ENCODE measurements at regions not wholly inside any gene's neighbourhood (a gene's known extent, or its start where the extent isn't known, plus 50 kb on each side); places are given as distances from the start of the nearest gene placed in this dataset.

- Histone ChIP-seq H3K27me3 (replicated peaks; ENCODE audit: control insufficient read depth, insufficient read depth, low read length) (no peaks in the 10 kb centered on the region), H3K36me3 (ENCODE audit: control insufficient read depth, insufficient read depth, low read length) (no peaks in the 10 kb centered on the region), H3K4me3 (ENCODE audit: low read depth, low read length) (no peak overlapping the region), H3K4me1 (no peaks in the 10 kb centered on the region), H3K9me3 (no peaks in the 10 kb centered on the region)
- H3K9me3 Mint-ChIP-seq (ENCODE audit: unreplicated experiment): no peaks in the 10 kb centered on the region
- H3K36me3 Mint-ChIP-seq (ENCODE audit: insufficient read depth, unreplicated experiment): no peaks in the 10 kb centered on the region
- no peaks in the 10 kb centered on the region for H3K4me1 Mint-ChIP-seq (ENCODE audit: low read depth, unreplicated experiment)
- TF ChIP-seq, protein P1, sequence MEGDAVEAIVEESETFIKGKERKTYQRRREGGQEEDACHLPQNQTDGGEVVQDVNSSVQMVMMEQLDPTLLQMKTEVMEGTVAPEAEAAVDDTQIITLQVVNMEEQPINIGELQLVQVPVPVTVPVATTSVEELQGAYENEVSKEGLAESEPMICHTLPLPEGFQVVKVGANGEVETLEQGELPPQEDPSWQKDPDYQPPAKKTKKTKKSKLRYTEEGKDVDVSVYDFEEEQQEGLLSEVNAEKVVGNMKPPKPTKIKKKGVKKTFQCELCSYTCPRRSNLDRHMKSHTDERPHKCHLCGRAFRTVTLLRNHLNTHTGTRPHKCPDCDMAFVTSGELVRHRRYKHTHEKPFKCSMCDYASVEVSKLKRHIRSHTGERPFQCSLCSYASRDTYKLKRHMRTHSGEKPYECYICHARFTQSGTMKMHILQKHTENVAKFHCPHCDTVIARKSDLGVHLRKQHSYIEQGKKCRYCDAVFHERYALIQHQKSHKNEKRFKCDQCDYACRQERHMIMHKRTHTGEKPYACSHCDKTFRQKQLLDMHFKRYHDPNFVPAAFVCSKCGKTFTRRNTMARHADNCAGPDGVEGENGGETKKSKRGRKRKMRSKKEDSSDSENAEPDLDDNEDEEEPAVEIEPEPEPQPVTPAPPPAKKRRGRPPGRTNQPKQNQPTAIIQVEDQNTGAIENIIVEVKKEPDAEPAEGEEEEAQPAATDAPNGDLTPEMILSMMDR (IDR thresholded peaks at IDR 0.05; ENCODE audit: insufficient read depth in 1 of 2, low read depth in 1 of 2, low read length in 1 of 2, severe bottlenecking in 1 of 2, unreplicated experiment in 1 of 2): no peak
- H3K27ac Mint-ChIP-seq (ENCODE audit: unreplicated experiment): no peak overlapping the region
- CTCF ChIA-PET: no interaction called here
- no peaks in the 10 kb centered on the region for H3K27me3 Mint-ChIP-seq (ENCODE audit: insufficient read depth, unreplicated experiment)
- DNase-seq: no peak
- intact Hi-C loops (cut with micrococcal nuclease; ENCODE audit: unreplicated experiment): no loop called here
- BruUV-seq (replicated peaks): no TSS peak
- H3K4me3 Mint-ChIP-seq (ENCODE audit: unreplicated experiment): no peak overlapping the region
- POLR2A ChIA-PET: no interaction called here
Observed at GRCh38 chr4:32544846-32545245, 1824.7 kb downstream of the PCDH7 start.

DNA sequence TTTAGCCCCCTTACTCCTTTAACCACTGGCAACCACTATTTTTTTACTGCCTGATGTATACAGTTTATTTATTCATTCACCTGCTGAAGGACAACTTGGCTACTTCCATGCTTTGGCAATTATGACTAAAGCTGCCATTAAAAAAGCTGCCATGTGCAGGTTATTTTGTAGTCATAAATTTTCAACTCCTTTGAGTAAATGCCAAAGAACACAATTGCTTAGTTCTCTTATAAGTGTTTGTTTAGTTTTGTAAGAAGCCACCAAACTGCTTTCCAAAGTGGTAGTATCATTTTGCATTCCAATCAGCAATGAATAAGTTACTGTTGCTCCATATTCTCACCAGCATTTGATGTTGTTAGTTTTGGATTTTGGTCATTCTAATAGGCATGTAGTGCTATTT, 1831.8 kb downstream of the PCDH7 start:
- H3K27me3 ChIP-seq (replicated peaks; ENCODE audit: control insufficient read depth, insufficient read depth, low read length): no peaks in the 10 kb centered on the region
- Mint-ChIP-seq H3K27me3 (ENCODE audit: insufficient read depth, unreplicated experiment) (no peaks in the 10 kb centered on the region), H3K36me3 (ENCODE audit: insufficient read depth, unreplicated experiment) (no peaks in the 10 kb centered on the region), H3K9me3 (ENCODE audit: unreplicated experiment) (no peaks in the 10 kb centered on the region), H3K4me3 (ENCODE audit: unreplicated experiment) (no peak overlapping the region), H3K27ac (ENCODE audit: unreplicated experiment) (no peak overlapping the region), H3K4me1 (ENCODE audit: low read depth, unreplicated experiment) (no peaks in the 10 kb centered on the region)
- TF ChIP-seq, protein P1 (IDR thresholded peaks at IDR 0.05; ENCODE audit: insufficient read depth in 1 of 2, low read depth in 1 of 2, low read length in 1 of 2, severe bottlenecking in 1 of 2, unreplicated experiment in 1 of 2): no peak
- CTCF ChIA-PET: no interaction called here
- no peak overlapping the region for H3K4me3 ChIP-seq (ENCODE audit: low read depth, low read length)
- no peaks in the 10 kb centered on the region for H3K4me1 ChIP-seq
- no peaks in the 10 kb centered on the region for H3K9me3 ChIP-seq
- no peak for DNase-seq
- no peaks in the 10 kb centered on the region for H3K36me3 ChIP-seq (ENCODE audit: control insufficient read depth, insufficient read depth, low read length)
- POLR2A ChIA-PET: no interaction called here
- BruUV-seq (replicated peaks): no TSS peak
- intact Hi-C loops (cut with micrococcal nuclease; ENCODE audit: unreplicated experiment): no loop called here

DNA sequence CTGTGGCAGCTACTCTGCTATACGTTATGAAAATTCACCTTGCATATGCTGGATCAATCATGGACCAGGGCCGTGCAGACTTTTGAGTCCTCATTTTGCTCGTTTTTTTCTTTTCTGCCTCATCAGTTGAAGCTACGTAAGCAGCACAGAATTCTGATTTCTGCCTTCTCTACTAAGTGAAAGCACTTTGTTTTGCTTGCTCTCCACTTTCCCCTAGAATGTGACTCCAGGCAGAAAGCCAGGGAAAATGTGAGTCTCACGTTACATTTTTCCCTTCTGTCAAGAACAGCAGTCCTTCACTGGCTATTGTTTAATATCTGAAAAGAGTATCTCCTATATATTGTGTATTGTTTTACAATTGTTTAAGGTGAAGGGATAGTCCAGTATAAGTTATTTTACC, 1840.1 kb downstream of the PCDH7 start:
- no TSS peak for BruUV-seq (replicated peaks)
- no peak overlapping the region for H3K4me3 ChIP-seq (ENCODE audit: low read depth, low read length)
- ChIA-PET CTCF (no interaction called here), POLR2A (no interaction called here)
- H3K4me1 ChIP-seq: no peaks in the 10 kb centered on the region
- no peaks in the 10 kb centered on the region for H3K9me3 ChIP-seq
- Mint-ChIP-seq H3K27ac (ENCODE audit: unreplicated experiment) (no peak overlapping the region), H3K36me3 (ENCODE audit: insufficient read depth, unreplicated experiment) (no peaks in the 10 kb centered on the region), H3K4me1 (ENCODE audit: low read depth, unreplicated experiment) (no peaks in the 10 kb centered on the region), H3K4me3 (ENCODE audit: unreplicated experiment) (no peak overlapping the region), H3K27me3 (ENCODE audit: insufficient read depth, unreplicated experiment) (no peaks in the 10 kb centered on the region), H3K9me3 (ENCODE audit: unreplicated experiment) (no peaks in the 10 kb centered on the region)
- no peaks in the 10 kb centered on the region for H3K27me3 ChIP-seq (replicated peaks; ENCODE audit: control insufficient read depth, insufficient read depth, low read length)
- TF ChIP-seq, protein P1 (IDR thresholded peaks at IDR 0.05; ENCODE audit: insufficient read depth in 1 of 2, low read depth in 1 of 2, low read length in 1 of 2, severe bottlenecking in 1 of 2, unreplicated experiment in 1 of 2): no peak
- intact Hi-C loops (cut with micrococcal nuclease; ENCODE audit: unreplicated experiment): no loop called here
- no peak for DNase-seq
- H3K36me3 ChIP-seq (ENCODE audit: control insufficient read depth, insufficient read depth, low read length): no peaks in the 10 kb centered on the region

Data from Caco-2 (cell line).